ENCODE measurements at regions not wholly inside any gene's neighbourhood (a gene's known extent, or its start where the extent isn't known, plus 50 kb on each side); places are given as distances from the start of the nearest gene placed in this dataset.

DNA sequence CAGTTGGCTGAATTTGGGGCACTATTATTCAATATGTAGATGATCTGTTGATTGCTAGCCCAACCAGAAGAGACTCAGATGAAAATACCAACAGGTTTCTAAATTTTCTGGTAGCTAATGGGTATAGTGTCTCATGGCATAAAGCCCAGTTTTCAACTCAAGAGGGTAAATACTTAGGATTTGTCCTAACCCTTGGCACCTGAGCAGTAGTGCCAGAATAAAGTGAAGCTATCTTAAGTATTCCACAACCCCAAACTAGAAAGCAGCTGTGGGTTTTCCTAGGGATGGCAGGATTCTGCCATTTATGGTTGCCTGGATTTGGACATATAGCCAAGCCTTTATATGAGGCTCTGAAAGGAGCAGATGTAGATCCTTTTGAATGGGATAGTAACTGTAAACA, 119.0 kb downstream of the AGTR2 start:
- intact Hi-C loops (cut with DNase I; ENCODE audit: low total_unique reads) = no loop called here
- H3K36me3 ChIP-seq = no peaks in the 10 kb centered on the region
- no peaks in the 10 kb centered on the region for H3K9me3 ChIP-seq
- no peaks in the 10 kb centered on the region for H3K4me1 ChIP-seq
- H3K27ac ChIP-seq = no peak overlapping the region
- no peak for DNase-seq (ENCODE audit: low spot score in 2 of 2)
- TF ChIP-seq, protein P1, sequence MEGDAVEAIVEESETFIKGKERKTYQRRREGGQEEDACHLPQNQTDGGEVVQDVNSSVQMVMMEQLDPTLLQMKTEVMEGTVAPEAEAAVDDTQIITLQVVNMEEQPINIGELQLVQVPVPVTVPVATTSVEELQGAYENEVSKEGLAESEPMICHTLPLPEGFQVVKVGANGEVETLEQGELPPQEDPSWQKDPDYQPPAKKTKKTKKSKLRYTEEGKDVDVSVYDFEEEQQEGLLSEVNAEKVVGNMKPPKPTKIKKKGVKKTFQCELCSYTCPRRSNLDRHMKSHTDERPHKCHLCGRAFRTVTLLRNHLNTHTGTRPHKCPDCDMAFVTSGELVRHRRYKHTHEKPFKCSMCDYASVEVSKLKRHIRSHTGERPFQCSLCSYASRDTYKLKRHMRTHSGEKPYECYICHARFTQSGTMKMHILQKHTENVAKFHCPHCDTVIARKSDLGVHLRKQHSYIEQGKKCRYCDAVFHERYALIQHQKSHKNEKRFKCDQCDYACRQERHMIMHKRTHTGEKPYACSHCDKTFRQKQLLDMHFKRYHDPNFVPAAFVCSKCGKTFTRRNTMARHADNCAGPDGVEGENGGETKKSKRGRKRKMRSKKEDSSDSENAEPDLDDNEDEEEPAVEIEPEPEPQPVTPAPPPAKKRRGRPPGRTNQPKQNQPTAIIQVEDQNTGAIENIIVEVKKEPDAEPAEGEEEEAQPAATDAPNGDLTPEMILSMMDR (IDR thresholded peaks at IDR 0.05) = no peak
- TF ChIP-seq POLR2AphosphoS5 (IDR thresholded peaks at IDR 0.05) (no peak), POLR2A (IDR thresholded peaks at IDR 0.05) (no peak)
- H3K4me3 ChIP-seq = no peak overlapping the region
- no peaks in the 10 kb centered on the region for H3K27me3 ChIP-seq

DNA sequence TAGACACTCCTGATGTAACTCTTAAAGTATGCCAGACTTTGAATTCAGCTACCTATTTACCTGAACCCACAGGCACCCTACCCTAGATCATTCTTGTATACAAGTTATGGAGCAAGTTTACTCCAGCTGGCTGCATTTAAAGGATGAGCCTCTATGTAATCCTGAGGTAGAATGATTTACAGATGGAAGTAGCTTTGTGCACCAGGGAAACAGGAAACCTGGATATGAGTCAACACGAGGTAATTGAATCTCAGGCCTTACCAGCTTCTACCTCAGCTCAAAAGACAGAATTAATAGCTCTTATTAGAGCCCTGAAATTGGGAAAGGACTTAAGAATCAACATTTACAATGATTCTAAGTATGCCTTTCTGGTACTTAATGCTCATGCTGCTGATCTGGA, 119.8 kb downstream of the AGTR2 start:
- no peaks in the 10 kb centered on the region for H3K36me3 ChIP-seq
- H3K4me3 ChIP-seq = no peak overlapping the region
- no peaks in the 10 kb centered on the region for H3K4me1 ChIP-seq
- intact Hi-C loops (cut with DNase I; ENCODE audit: low total_unique reads) = no loop called here
- TF ChIP-seq POLR2A (IDR thresholded peaks at IDR 0.05) (no peak), POLR2AphosphoS5 (IDR thresholded peaks at IDR 0.05) (no peak)
- TF ChIP-seq, protein P1 (IDR thresholded peaks at IDR 0.05) = no peak
- DNase-seq (ENCODE audit: low spot score in 2 of 2) = no peak
- no peaks in the 10 kb centered on the region for H3K27me3 ChIP-seq
- no peaks in the 10 kb centered on the region for H3K9me3 ChIP-seq
- H3K27ac ChIP-seq = no peak overlapping the region

- intact Hi-C loops (cut with DNase I; ENCODE audit: low total_unique reads) = no loop called here
- no peak for TF ChIP-seq POLR2AphosphoS5 (IDR thresholded peaks at IDR 0.05)
Measured at GRCh38 chrX:116292183-116292582, 121.6 kb downstream of the AGTR2 start.

GRCh38 chrX:116298956-116299355, 128.4 kb downstream of the AGTR2 start:
- DNase-seq (ENCODE audit: low spot score in 2 of 2) = no peak
- Histone ChIP-seq H3K4me3 (no peak overlapping the region), H3K36me3 (no peaks in the 10 kb centered on the region), H3K27me3 (peaks cover 0 to 8% of the 10 kb centered on the region in 2 donors), H3K27ac (no peak overlapping the region), H3K4me1 (no peaks in the 10 kb centered on the region), H3K9me3 (no peaks in the 10 kb centered on the region)
- TF ChIP-seq POLR2AphosphoS5 (IDR thresholded peaks at IDR 0.05) = no peak
- no peak for TF ChIP-seq POLR2A (IDR thresholded peaks at IDR 0.05)
- TF ChIP-seq, protein P1 (IDR thresholded peaks at IDR 0.05) = no peak
- intact Hi-C loops (cut with DNase I; ENCODE audit: low total_unique reads) = no loop called here

More at GRCh38 chrX:116292183-116292582, 121.6 kb downstream of the AGTR2 start:
- Histone ChIP-seq H3K36me3 (no peaks in the 10 kb centered on the region), H3K4me1 (no peaks in the 10 kb centered on the region), H3K27me3 (peaks cover 0 to 7% of the 10 kb centered on the region in 2 donors), H3K4me3 (no peak overlapping the region), H3K27ac (no peak overlapping the region), H3K9me3 (no peaks in the 10 kb centered on the region)
- DNase-seq (ENCODE audit: low spot score in 2 of 2) = no peak

DNA sequence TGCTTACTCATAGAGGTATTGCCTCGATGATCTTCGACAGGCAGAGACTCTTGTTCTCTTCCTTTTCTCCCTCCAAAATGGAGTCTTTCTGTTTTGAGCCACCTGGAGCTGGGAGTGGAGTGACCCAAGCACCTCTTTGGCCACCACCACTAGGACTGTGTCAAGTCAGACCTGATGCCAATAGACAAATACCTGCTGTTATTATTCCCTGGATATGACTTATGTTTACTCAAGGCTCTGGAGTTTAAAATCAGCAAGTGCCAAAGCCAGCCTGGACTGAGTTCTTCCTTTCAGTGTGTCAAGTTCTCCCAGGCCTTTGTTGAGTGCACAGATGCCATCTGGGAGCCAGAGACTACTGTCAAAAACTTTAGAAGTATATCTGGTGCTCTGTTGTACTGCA, 130.2 kb upstream of the SLC6A14 start:
- Histone ChIP-seq H3K27me3 (no peaks in the 10 kb centered on the region), H3K4me1 (no peaks in the 10 kb centered on the region), H3K36me3 (no peaks in the 10 kb centered on the region), H3K9me3 (peaks cover 0 to 5% of the 10 kb centered on the region in 2 donors), H3K4me3 (no peak overlapping the region), H3K27ac (no peak overlapping the region)
- intact Hi-C loops (cut with DNase I; ENCODE audit: low total_unique reads) = no loop called here
- TF ChIP-seq, protein P1 (IDR thresholded peaks at IDR 0.05) = no peak
- TF ChIP-seq POLR2AphosphoS5 (IDR thresholded peaks at IDR 0.05) (no peak), POLR2A (IDR thresholded peaks at IDR 0.05) (no peak)
- DNase-seq (ENCODE audit: low spot score in 2 of 2) = no peak

DNA sequence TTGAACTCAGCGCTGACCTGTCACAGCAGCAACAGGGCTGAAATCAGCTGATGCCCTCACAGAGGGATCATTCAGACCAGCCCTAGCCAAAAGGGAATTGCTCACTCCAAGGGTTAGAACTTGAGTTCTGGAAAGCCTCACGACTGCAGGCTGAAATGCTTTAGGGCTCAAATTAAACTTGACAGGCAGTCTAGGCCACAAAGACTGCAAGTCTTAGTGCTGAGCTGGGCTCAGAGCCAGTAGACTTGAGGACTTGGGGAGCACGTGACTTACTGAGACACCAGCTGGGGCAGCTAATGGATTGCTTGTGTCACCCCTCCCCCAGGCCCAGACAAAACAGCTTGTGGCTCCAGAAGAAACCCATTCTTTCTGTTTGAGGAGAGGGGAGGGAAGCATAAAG, 119.0 kb upstream of the SLC6A14 start:
- Histone ChIP-seq H3K36me3 (no peaks in the 10 kb centered on the region), H3K4me1 (no peaks in the 10 kb centered on the region), H3K4me3 (no peak overlapping the region), H3K27ac (no peak overlapping the region), H3K9me3 (no peaks in the 10 kb centered on the region), H3K27me3 (peaks cover 0 to 4% of the 10 kb centered on the region in 2 donors)
- TF ChIP-seq, protein P1 (IDR thresholded peaks at IDR 0.05) = no peak
- TF ChIP-seq POLR2A (IDR thresholded peaks at IDR 0.05) (no peak), POLR2AphosphoS5 (IDR thresholded peaks at IDR 0.05) (no peak)
- peak in 1 of 2 donors; percentile 32 for DNase-seq (ENCODE audit: low spot score in 2 of 2)
- intact Hi-C loops (cut with DNase I; ENCODE audit: low total_unique reads) = no loop called here
